NCI-H1436 treated with DMSO at 0.1 percent for 48 hours (cell line): ENCODE measurements at regions not wholly inside any gene's neighbourhood (a gene's known extent, or its start where the extent isn't known, plus 50 kb on each side); places are given as distances from the start of the nearest gene placed in this dataset.

Experiments
- DNase-seq: peaks from one replicate; lab custom pipeline; 2025; lab: John Stamatoyannopoulos, UW

- no peak for DNase-seq
Observed at GRCh38 chr9:82583524-82583923, 479.4 kb downstream of the RASEF start.

- no peak for DNase-seq
Observed at GRCh38 chr9:82584349-82584863, 478.5 kb downstream of the RASEF start.

- DNase-seq: no peak
Observed at GRCh38 chr9:82586918-82587356, 476.0 kb downstream of the RASEF start.

DNA sequence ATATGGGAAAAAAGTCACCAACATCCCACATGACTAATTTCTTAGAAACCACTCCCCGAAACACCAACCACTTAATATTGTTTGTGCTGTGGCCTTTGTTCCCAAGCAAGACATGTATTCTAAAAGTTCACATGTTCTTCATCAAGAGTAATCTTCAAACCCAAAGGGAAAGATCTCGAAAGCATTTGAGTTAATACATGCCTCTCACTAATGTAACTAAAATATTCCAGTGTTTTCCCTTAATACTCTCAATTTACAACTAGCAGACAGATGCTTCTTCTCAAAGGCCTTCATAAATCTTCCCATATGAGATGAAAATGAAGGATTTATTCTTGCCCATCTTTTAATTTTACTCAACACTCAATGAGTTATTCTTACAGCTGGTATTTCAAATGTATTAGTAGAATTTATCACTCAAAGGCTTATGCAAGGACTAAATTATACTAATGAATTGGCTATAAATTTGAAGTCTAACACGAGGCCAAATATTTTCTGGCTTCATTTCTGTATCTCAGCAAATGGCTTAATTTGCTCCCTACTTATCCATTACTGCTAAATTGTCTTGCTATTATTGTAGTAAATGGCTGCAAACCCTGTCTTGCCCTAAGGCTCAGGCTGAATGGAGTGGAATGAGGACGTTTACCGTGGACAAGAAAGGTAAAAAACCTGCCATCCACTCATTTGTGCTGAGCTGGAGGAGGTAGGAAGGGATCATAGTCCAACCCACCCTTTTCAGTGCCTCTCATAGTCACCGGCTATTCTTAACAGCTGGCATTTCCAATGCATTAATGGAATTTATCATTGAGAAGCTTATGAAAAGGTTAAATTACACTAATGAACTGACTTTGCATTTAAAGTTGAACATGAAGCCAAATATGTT is 474.4 kb downstream of the RASEF start:
- DNase-seq: no peak

- DNase-seq: no peak
Observed at GRCh38 chr9:82590845-82591244, 472.1 kb downstream of the RASEF start.

GRCh38 chr9:82593501-82593900 is 469.4 kb downstream of the RASEF start:
- no peak for DNase-seq

DNA sequence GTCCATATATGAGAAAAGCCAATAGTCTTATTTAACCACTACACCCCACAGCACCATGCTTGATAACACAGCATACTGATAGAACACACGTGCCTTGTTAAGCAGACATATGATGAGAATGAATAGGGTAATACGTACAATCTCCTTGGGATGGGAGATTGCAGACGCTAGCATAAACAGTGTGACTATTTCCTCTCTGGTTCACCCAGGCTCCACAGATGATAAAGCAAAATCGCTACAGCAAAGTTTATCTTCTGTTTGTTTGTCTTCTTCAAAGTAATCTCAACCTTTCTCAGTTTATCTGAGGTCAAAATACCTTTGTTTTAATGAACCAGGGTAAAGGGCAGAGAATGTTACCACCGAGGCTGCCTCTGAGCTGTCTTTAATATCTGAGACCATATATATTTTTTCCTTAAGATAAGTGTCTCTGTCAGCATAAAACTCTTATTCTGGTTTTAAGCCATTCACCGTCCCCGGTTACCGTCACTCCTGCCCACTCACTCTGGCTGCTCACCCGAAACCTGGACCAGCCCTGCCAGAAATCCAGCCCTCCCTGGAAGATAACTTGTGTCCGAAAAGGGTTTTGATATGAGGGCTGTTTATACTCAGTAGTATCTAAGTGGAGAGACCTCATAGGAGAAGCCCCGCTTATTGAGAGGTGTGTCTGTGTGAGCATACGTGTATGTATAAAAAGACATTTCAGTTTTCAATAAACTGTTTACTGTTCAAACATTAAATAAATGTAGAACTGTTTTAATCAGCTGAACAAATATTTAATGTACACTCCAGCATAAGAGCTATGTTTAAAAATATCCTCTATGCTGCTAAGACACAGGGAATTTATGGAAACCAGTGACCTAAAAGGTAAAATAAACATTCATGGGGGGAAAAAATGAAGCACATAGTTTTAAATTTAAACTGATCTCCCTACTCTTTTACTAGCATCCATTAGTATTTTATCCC is 465.4 kb downstream of the RASEF start:
- no peak for DNase-seq

DNA sequence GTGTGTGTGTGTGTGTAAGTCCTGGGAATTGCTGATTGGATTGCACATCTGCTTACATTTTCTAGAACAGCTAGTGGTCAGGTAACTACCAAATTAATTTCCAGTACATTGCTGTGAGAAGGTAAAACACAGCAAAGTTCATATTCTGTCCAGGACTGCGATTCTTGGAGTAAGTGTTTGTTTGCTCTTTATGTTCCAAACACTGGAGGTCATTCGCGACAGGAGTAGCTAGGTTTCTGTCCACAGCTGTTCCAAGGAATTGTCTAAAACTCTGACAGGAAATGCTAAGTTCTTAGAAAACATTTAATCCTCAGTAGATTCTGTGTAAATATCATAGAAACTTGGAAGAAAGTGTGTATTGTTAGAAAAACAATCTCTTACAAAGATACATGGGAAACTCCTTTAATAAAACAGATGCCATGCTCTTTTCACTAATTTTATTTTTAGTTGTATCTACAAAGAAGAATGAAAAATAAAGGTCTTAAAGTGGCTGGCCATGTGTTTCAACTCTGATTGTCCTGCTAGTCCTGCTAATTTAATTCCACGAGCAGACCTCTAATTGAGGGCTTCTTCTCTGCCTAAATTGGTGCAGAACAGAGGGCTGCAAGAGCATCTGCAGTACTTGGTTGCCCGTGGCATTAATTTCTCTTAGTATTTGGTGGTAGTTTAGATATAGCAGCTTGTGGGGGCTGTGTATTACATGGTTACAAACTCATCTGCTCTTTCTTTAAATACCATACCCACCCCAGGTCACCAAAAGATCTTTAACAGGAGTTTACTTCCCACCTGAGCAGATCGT is 464.5 kb downstream of the RASEF start:
- no peak for DNase-seq

DNA sequence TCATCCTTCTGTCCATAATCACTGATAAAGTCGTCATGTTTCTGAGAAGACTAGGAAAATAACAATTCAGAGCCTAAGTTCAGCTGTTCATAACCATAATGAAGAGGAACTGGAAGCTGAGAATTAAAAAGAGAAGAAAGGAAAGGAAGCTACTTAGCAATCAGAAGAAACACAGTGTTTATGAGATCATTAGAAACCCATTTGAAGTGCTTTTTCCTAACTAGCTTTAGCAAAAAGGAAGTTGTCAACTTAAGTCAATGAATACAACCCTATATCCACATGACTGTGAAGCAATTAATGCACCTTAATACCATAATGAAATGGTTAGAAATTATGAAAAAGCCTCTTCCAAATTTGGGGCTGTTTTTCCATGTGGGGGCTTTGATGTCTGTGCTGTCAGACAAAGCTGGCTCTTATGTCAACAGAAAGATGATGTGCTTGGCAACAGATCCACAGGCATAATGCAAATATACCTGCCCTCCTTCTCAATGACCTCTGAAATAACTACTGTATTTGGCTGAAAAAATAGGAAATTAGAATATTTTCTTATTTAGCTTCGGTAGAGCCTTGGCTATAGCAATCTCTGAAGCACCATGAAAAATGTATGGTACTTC is 463.5 kb downstream of the RASEF start:
- no peak for DNase-seq

GRCh38 chr9:82600536-82601292 is 462.2 kb downstream of the RASEF start:
- DNase-seq: no peak

DNA sequence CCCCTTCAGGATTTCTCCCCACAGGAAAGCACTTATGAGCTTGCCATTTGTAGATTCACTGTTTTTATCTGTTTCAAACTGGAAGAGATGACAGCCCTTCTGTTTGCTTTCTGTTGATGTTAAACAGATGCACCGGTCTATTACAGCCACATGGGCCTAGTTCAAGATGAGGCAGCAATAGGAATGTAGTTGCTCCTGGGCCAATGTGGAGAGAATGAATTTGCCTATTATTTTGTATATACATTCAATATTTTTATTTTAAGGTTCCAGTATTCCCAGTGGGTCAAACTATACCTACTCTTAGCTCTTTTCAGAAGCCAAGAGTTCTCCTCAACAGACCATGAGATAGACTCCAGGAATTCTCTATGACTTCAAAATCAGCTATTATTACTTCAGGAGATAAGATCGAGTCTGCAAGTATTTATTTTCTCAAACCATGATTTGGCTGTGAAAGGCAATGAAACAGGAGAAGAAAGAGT is 461.6 kb downstream of the RASEF start:
- no peak for DNase-seq

- no peak for DNase-seq
Observed at GRCh38 chr9:82604947-82605656, 457.8 kb downstream of the RASEF start.

- DNase-seq: no peak
Observed at GRCh38 chr9:82605657-82606031, 457.3 kb downstream of the RASEF start.

DNA sequence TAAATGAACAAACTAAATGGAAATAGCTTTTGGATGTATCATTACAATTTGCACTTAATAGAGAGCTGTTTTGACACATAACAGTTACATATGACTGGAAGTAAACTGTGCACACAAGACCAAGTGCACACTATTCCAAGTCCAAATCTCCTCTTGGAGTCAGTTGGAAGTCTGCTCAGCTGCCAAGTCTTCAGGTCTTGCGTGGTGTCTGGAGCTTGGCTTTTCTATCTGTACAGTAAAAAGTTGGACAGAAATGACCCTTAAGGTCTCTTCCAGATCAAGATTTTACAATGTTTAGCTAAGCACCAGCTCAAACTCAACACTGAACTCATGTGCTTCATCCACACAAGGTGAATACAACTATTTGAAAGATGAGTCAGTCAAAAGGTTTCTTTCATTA is 456.9 kb downstream of the RASEF start:
- no peak for DNase-seq

DNA sequence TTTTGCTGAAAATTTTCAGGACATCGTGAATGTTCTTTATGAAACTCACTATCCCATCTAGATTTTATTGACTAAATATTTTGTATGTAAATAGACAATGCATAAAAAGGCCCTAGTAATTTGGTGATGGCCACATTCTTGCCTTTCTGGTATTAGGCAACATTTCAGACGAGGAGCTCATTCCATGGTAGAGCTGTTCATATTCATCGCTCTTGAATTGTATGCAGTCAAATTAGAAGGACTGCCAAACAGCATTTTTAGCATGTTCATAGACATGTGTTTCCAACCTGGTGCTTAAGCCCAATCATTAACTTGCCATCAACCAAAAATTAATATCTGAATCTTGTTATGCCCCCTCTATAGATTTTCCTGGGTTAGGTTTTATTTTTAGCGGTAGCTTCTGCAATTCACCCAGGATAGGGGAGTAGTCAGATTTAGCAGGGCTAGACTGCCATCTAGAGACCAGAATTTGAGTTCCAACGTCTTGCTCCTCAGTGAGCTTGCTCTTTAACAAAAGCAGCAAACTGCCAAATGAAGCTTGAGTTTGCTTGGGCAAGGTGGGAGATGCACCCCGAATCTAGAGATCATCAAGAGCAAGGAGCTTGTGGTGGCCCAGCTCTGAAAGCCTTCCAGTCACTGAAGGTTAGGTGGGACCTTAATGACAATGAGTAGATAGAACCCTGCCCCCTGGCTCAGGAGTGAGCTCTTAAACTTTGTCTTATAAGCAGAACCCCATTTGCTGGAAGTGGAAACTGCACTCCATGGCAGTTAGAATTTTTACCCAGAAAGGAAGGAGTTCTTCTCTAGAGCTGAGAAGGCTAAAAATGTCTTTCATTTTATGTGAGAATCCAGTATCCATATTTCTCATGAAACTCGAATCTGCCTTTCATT is 456.2 kb downstream of the RASEF start:
- no peak for DNase-seq

- DNase-seq: no peak
Observed at GRCh38 chr9:82608487-82608886, 454.5 kb downstream of the RASEF start.

GRCh38 chr9:82612942-82613341 is 450.0 kb downstream of the RASEF start:
- no peak for DNase-seq

- DNase-seq: no peak
Observed at GRCh38 chr9:82613498-82613897, 449.4 kb downstream of the RASEF start.

- DNase-seq: no peak
Observed at GRCh38 chr9:82616545-82616944, 446.4 kb downstream of the RASEF start.
